CD4-positive, alpha-beta T cell treated with Interleukin-17A for 1 hour (primary cell): ENCODE measurements at regions not wholly inside any gene's neighbourhood (a gene's known extent, or its start where the extent isn't known, plus 50 kb on each side); places are given as distances from the start of the nearest gene placed in this dataset.

Experiments
- DNase-seq: peaks from one replicate; pipeline ENCODE4 v3.0.0-alpha.2; 2020

DNA sequence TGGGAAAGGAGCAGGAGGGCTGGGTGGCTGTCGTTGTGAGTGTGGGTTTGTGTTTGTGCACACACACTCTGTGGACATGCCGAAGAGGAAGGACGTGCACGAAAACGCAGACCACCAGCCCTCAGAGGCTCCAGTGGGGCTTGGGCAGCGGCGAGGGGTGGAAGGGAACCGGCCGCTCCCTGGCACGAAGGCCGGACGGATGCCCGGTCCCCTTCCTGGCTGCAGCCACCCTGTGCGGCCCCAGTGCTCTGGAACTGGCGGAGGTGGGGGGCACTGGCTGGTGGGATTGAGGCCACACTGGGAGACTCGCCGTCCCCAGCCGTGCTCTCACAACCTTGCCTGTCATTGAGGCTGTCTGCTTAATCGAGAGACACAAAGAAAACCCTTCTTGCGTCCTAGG is 852.6 kb upstream of the SALL3 start:
- DNase-seq: no peak

DNA sequence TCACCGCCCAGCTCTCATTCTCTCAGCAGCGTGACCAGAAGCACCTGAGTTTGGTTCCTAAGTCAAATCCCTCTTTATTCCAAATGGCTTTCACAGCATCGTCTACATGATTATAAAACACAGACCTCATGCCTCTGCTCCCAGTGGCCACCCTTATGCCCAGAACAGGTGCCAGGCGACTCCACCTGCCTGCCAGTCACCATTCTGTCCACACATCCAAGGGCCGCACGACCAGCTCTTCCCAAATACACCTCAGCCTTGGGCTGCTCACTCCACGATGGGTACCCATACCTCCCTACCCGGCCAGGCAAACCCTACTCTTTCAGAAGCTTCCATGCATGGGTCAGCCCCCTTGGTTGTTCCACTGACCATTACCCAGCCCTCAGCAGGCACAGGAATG is 851.6 kb upstream of the SALL3 start:
- no peak for DNase-seq

DNA sequence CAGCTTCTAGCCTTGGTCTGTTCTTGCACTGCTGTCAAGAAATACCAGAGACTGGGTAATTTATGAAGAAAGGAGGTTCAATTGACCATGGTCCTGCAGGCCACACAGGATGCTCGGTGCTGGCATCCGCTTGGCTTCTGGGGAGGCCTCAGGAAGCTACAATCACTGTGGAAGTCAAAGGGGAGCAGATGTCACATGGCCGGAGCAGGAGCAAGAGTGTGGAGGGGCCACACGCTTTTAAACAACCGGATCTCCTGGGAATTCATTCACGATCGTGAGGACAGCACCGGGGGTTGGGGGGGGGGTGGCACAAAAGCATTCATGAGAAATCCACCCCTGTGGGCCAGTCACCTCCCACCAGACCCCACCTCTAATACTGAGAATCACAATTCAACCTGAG is 850.4 kb upstream of the SALL3 start:
- no peak for DNase-seq

DNA sequence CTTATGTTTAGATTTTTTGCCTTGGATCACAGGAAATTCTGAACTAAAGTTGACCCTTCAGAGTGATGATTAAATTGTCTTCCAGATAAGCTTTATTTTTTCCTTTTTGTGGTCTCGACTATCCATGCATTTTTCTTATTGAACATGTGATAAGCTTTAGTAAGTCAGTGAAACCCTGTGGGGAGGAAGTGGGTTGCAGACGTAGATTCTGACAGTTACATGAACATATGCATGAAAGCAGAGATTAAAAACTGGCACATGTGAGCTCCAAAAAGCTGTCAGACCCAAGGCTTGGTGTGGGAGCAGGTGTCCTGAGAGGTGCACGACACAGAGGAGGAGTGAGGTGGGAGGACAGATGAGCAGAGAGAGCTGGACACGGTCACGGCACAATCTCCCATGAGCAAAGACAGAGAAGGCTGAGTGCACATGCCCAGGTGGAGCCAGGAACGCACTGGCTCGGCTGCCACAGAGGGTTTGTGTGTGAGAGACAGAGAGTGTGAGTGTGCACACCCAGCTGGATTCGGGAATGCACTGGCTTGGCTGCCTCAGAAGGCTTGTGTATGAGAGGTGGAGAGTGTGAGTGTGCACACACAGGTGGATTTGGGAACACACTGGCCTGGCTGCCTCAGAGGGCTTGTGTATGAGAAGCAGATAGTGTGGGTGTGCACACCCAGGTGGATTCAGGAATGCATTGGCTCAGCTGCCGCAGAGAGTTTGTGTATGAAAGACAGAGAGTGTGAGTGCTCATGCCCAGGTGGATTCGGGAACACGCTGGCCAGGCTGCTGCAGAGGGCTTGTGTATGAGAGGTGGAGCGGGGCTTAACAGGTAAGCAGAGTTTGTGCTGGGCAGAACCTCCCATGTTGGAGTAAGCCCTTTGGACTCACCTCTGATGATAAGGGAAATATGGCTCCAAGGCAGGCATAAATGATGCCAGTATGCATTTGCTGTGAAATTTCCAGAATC is 849.1 kb upstream of the SALL3 start:
- no peak for DNase-seq

DNA sequence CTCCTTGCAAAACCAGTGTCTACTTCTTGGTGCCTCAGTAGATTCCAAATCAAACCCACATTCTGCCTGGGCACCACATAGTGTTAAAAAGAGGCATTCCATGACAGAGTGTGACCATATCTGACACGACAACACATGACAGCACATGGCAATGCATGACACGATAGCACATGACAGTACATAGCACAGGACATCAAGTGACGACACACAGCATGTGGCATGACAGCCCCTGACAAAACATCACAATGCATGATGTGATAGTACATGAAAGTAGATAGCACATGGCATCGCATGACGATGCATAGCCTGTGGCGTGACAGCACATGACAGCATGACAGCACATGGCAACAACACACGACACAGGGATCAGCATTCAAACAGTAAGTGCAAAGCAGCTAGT is 845.9 kb upstream of the SALL3 start:
- DNase-seq: no peak

DNA sequence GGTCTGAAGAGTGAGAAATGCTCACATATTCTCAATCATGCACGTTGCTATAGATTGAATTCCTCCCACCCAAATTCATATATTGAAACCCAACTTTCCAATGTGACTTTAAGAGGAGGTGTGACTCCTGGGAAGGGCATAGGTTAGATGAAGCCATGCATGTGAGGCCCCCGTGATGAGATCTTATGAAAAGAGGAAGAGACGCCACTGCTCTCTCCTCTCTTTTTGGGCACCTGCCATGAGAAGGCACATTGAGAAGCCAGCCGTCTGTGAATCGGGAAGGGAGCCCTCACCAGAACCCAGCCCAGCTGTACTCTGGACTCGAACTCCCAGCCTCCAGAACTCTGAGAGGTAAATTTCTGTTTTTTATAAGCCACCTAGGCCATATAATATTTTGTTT is 842.6 kb upstream of the SALL3 start:
- DNase-seq: no peak

DNA sequence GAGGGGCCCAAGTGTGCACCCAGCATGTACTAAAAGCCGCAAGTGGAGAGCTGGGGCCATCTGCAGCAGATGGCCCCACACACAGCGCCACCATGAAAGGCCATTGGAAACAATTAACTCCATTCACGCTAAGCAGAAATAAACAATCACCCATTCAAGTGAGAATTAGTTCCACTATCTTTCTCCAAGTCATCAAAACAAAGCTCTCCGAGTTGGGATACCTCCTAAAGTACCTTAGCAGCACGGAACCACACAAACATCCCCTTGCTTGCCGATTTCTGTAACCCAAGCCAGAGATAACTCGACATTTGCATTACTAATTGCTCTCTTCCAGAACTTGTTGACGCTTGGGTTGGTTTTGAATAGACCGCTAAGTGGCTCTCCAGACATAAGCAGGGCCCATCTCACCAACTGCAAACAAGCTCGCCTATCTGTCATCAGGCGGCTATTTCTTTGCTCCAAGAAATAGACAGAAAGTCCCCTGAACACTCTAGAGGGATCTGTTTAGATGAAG is 840.6 kb upstream of the SALL3 start:
- no peak for DNase-seq

DNA sequence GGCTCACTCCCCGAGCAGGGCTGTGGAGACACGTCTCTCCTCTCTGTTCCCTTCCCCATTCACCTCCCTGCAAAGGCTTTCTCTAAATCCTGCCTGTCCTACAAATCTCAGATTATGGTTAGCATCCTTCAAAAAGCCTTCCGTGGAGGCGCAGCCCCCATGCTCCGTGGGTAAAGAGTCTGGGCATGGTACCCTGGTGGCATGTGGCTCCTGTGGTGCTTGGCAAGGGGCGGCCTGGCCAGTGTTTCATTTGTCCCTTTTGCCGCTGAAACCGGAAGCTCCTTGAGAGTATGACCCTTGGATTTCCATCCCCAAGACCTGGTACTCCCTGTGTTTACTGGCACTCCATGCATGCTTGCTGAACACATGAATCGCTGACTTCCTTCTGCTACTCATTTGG is 839.3 kb upstream of the SALL3 start:
- DNase-seq: no peak

DNA sequence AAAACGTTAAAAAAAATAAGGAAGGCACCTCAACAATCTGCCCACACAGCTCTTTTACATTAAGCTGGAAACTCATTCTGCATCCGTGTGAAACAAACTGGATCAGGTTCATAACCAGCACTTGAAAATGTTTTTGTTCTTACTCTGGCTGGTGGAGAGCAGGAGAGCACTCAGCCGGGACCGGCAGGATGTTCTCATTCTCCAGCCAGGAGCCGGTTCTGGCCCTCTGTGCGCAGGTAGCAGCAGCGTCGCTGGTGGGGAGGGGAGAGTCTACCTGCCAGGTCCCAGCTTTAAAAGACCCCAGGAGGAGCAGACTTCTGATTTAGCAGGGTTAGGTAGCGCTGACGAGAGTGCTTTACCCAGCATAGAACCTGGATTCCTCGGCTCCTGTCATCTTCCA is 834.9 kb upstream of the SALL3 start:
- DNase-seq: no peak

DNA sequence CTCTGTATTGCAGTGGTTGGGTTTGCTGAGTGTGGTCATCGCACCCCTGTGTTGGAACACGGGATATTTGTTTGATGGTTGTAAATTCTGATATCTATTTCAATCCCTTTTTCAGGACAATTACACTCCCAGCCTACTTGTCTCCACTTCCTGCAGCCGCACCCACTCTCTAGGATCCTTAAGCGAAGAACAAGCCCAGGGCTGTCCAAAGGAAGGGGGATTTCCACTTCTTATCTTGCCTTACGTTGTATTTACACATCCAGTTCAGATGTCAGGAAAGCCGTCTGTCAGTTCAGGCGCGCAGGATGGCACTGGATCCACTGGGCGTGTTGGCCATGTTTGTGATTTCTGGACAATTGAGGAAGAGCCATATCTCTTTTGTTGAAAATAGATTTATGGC is 834.5 kb upstream of the SALL3 start:
- DNase-seq: no peak

DNA sequence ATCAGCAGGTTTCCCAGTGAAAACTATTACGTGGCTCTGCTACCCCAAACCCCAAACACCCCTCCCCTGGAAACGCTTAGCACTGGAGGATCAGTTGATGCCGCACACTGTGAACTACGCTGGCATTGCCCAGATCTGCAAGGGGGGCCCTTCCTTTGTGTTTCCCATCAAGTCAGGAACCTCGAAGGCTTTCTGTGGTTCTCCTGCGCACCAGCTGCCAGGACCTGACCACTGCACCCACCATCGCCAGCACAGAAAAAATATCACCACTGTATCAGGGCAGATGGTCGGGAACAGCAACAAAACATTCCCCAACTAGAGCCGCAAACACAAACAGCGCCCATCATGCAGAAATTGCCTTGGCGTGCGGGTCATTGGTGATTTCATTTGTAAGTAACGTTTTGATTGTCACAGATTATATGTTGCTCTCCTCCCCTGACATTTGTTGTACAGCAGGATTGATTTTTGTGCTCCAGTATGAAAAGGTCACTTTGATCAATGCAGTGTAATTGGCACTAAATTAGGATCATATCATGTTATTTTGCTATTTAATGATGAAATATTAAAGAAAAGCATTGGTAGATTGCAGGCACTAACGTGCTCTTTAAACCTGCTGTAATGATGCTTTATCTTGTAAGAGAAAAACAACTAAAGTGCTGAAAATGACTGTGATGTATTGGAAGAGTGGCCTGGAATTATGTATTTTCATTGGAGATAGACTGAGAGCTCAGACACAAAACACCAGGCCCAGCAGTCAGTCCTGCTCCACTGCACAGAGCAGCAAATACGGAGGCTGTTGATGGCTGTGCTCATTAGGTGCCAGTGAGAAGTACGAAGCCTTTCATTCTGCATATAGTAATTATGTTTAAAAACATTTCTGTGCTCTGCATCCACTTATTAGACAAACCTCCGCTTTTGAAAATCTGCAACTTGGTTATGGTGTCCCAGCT is 833.2 kb upstream of the SALL3 start:
- DNase-seq: no peak

DNA sequence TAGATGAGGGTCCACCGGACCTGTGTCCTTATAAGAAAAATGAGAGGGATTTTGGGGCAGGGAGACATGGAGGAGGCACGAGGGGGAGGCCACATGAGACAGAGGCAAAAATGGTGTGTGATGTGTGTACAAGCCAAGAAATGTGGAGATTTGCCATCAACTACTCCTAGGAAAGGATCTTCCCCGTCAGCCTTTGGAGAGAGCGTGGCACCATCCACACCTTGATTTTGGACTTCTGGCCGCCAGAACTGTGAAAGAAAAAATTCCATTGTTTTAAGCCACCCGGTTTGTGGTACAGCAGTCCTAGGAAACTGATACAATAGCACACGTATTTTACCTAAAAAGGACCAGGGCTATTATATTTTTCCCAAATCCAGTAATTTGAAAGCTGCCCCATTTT is 829.0 kb upstream of the SALL3 start:
- no peak for DNase-seq

DNA sequence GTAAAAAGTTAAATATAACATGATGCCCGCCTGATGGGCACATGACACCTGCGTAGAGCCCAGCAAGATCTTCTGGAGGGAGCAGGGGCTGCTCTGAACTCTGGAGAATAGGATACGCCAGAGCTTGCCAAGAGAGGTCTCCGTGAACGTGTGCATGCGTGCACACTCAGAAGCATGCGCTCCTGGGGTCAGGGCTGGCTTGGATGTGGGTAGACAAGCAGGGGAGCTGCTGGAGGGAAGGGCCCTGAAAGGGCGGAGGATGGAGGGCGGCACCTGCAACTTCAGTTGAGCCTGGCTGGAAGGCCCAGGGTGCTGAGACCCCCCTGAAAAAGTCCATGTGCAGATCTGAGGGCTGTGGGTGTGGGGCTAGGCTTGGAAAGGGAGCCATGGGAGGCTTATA is 828.4 kb upstream of the SALL3 start:
- DNase-seq: no peak

DNA sequence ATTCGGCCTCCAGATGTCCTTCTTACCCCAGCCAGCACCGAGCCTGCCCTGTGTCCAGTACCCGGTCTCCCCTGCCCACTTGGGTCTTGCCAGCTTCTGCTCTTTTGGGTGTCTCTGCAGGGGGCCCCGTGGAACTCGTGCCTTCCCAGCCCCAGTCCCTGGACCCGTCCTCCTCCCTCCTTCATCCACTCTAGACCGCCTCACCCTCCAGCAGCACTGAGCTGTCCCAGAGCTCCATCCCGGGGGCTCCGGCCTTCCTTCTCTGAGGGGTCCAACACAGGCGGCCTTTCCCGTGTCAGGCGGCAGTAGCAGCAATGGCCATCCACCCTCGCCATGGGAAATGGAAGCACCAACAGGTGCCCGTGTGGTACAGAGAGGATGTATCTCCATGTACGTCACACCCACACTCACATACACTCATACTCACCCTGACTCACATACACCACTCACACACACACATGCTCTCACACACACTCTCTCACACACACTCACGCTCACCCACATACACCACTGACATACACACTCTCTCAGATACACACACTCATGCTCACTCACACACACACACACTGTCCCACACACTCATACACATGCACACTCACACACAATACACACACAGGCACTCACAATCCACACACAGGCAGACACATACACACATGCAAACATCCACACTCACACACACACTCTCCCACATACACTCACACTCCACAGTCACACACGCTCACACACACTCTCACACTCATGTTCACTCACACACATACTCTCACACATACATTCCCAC is 827.5 kb upstream of the SALL3 start:
- no peak for DNase-seq

DNA sequence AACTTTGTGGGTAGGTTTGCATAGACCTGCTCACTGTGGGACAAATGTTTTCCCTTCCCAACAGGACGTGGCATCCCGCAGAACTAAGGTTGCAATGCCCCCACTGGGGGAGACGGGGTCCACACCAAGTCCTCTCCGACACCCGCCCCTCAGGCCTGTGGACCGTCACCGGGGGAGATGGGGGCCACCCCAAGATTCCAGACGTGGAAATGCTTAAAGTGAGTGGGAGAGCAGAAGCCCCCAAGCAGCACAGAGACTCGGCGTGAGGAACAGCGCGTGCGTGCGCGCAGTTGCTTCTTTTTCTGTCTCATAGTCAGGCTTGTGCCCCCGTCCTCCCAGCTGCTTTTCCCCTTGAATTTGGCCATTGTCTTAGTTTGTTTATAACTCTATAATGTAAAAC is 826.3 kb upstream of the SALL3 start:
- DNase-seq: no peak

DNA sequence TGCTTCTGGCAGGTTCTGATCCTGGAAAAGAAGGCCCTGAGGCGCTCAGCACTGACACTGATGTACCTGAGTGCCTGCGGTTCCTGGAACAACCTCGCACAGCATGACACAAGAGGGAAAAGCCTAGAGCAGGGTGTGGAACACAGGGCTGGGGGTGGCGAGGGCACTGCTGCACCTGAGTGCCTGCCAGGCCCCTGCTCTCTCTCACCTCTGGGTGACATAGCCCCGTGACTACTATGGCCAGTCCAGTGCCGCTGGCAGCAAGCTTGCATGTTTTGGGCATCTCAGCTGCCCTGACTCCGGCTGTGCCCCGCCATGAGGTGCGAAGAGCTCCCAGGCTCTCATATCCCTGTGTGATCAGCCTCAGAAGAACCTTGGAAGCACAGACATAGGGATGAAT is 825.2 kb upstream of the SALL3 start:
- no peak for DNase-seq

DNA sequence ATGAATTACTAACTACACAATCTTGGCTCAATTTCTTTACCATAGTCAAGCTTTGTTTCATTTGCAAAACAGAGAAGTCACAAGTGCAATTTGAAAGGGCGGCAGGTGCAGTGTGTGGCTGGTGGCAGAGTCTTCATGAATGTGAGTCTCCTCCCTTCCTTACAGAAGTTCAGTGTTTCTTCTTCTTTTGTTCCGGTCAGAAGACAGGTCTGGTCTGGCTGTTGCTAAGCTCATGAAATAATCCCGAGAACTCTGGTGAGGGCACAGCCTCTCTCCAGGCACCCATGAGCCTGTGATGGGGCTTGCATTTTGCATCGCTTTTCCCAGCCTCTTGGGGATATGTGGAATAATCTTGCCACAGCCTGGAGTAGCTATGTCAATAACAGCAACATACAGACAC is 824.8 kb upstream of the SALL3 start:
- DNase-seq: no peak

DNA sequence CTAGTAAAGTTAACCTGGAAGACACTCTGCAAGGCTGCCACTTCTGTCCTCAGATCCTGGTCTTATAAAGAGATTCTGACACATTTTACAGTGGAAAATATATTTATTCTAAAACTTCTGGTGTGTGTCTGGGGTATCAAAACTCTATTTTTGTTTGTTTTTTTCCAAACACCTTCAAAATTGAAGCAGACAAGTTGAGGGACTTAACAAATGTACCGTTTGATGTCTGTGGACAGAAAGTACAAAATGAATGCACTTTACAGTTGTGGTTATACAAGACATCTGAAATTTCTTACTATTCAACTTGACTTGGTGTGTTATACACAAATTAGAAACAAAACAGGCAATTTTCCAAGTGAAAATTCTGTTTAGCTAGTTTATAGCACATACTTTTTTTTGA is 823.2 kb upstream of the SALL3 start:
- no peak for DNase-seq

DNA sequence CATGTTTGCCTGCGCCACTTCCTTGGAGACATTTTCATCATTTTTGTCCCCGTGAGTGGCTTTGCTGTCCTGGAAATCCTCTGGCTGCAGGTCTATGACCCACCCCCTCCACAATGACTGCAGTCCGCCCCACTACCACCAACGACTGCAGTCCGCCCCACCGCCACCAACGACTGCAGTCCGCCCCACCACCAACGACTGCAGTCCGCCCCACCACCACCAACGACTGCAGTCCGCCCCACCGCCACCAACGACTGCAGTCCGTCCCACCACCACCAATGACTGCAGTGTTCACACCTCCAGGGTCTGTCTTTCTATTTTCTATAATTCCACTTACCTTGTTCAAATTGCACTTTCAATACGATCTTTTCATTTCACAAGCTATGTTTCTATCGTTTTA is 820.7 kb upstream of the SALL3 start:
- no peak for DNase-seq

DNA sequence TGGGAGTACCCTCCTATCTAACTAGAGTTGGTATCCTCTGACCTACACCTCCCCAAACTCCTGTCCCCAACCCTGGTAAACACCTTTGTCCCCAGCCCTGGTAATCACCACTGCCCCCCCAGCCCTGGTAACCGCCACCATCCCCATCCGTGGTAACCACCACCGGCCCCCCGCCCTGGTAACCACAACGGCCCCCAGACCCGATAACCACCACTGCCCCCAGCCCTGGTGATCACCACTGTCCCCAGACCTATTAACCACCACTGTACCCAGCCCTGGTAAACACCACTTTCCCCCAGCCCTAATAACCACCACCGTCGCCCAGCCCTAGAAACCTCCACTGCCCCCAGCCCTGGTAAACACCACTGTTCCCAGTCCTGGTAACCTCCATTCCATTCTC is 820.2 kb upstream of the SALL3 start:
- no peak for DNase-seq

DNA sequence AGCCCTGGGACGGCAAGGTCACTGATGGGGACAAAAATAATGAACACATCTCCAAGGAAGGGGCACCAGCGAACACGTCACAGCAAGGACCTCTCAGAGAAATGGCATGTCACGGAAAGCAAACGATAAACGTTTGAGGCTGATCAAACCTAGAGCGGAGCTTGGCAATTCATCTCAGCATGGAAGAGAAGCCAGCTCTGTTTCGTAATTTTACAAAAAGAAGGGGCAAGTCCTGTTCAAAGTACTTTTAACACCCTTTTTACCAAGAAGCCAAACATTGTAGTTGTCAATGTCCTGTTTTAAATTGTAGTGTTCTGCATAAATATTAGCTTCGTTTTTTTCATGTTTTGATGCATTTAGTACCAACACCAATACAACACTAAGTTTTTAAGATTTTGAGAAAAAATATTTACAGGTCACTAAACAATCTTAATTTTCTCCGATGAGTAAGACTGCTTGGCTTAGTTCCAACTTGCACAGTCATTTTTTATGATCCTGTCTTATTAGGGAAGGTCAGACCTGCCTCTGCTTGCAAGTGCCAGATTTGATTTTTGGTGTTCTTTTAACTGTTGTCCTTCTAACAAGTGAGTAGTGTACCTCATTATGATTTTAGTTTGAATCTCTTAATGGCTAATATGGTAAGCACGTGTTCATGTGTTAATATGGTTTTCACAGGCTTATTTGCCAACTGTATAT is 818.5 kb upstream of the SALL3 start:
- DNase-seq: no peak

DNA sequence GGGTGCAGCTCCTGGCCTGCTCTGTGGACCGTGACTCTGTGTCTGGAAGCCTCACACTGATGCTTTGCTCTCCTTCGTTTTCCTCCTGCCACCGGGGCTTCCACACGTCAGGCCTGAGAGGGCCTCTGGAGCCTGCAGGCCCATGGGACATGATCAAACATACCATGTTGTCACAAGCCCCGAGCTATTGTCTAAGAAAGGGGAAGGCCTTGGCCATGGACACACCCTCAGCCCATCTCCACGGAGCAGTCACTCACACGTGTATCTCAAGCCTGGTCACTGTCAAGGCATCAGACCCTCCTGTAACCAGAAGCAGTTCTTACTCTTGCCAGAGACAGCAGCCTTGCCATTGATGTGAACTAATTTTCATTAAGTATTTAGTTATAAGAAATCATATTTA is 814.1 kb upstream of the SALL3 start:
- no peak for DNase-seq
